ENCODE measurements at regions not wholly inside any gene's neighbourhood (a gene's known extent, or its start where the extent isn't known, plus 50 kb on each side); places are given as distances from the start of the nearest gene placed in this dataset.

GRCh38 chr15:46170326-46170725 is 535.5 kb downstream of the SQOR start:
- no peak for TF ChIP-seq CTCF (conservative IDR thresholded peaks at IDR 0.05; ENCODE audit: low read length)
- TF ChIP-seq EZH2phosphoT487 (IDR thresholded peaks at IDR 0.05; ENCODE audit: borderline replicate concordance, low read depth, low read length), result no peak

Data from OCI-LY7 (cell line).